H1 (cell line): ENCODE measurements at regions not wholly inside any gene's neighbourhood (a gene's known extent, or its start where the extent isn't known, plus 50 kb on each side); places are given as distances from the start of the nearest gene placed in this dataset.

Experiments used
- KDM1A ChIP-seq: fragments of 200-600, 300-600 bp; sonication (generic); IDR thresholded peaks from 2 replicates; pipeline ENCODE4 v1.7.1; 2016; ENCODE audit warnings: mild to moderate bottlenecking, low read length, borderline replicate concordance
- NRF1 ChIP-seq: IDR thresholded peaks from 2 replicates; pipeline ENCODE4 v1.6.1; 2011; ENCODE audit warnings: mild to moderate bottlenecking, low read depth, low read length, improper control_type of control experiment
- PHF8 ChIP-seq: fragments of 200-600 bp; sonication (generic); conservative IDR thresholded peaks from 2 replicates; pipeline ENCODE4 v1.7.1; 2012; ENCODE audit warnings: low read depth, mild to moderate bottlenecking, inconsistent platforms, low read length, moderate library complexity
- SUZ12 ChIP-seq: fragments of 200-600 bp; sonication (generic); IDR thresholded peaks from 2 replicates; pipeline ENCODE4 v1.6.1; 2012; ENCODE audit warnings: mild to moderate bottlenecking, inconsistent platforms, low read length, moderate library complexity, mixed read lengths
- TF ChIP-seq, protein P1 (sequence below): IDR thresholded peaks from 2 replicates; pipeline ENCODE4 v1.6.1; 2012; ENCODE audit warnings: inconsistent platforms
- TF ChIP-seq, protein P2 (sequence below): fragments of 300-600 bp; sonication (generic); IDR thresholded peaks from 2 replicates; pipeline ENCODE4 v1.7.1; 2012; ENCODE audit warnings: low read length, moderate library complexity, mild to moderate bottlenecking, inconsistent platforms; ENCODE audit not compliant: insufficient replicate concordance
- TF ChIP-seq, protein P3 (sequence below): IDR thresholded peaks from 2 replicates; pipeline ENCODE4 v1.6.1; 2011; ENCODE audit warnings: low read length, improper control_type of control experiment

DNA sequence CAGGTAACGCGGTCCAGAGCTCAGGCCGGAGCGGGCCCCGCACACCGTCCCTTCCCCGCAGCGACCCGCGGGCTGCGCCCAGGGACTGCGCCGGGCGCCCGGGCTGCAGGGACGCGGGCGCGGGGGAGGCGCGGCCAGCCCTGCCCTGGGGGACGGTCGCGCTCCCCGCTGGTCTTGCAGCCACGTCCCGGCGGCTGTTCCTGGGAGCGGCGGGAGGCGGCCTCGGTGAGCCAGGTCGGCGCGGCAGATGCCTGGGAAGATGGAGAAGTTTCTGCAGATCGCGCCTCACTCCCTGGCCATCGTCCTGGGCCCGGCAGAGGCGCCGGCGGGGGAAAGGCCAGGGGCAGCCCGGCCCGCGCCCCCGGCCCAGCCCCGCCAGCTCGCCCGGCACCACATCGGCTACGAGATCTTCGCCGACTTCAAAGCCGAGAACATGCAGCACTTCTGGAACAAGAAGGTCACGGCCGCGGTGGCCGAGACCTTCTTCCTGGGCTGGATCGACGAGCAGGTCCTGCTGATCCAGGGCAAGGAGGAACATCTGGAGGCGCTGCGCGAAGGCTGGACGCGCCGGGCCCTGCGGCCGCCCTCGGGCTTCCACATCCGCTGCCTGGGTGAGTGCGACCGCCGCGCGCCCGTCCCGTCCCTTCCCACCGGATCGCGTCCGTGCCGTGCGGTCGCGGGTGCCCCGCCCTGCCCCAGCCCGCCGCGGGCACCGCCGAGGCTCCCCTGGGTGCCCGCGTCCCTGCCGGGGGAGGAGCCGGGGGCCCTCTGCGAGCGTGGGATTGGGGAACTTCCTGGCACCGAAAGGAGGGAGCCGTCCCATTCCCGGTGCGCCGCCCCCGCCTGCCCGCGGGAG is 107.4 kb upstream of the STOX2 start (continued):
- TF ChIP-seq, protein P1, sequence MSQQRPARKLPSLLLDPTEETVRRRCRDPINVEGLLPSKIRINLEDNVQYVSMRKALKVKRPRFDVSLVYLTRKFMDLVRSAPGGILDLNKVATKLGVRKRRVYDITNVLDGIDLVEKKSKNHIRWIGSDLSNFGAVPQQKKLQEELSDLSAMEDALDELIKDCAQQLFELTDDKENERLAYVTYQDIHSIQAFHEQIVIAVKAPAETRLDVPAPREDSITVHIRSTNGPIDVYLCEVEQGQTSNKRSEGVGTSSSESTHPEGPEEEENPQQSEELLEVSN, result peak; percentile 15; the same call in 1 of the 2 replicates
- TF ChIP-seq NRF1, result no peak
- TF ChIP-seq KDM1A, result no peak
- peak; percentile 38; the same call in 1 of the 2 replicates for TF ChIP-seq PHF8
- TF ChIP-seq, protein P2, sequence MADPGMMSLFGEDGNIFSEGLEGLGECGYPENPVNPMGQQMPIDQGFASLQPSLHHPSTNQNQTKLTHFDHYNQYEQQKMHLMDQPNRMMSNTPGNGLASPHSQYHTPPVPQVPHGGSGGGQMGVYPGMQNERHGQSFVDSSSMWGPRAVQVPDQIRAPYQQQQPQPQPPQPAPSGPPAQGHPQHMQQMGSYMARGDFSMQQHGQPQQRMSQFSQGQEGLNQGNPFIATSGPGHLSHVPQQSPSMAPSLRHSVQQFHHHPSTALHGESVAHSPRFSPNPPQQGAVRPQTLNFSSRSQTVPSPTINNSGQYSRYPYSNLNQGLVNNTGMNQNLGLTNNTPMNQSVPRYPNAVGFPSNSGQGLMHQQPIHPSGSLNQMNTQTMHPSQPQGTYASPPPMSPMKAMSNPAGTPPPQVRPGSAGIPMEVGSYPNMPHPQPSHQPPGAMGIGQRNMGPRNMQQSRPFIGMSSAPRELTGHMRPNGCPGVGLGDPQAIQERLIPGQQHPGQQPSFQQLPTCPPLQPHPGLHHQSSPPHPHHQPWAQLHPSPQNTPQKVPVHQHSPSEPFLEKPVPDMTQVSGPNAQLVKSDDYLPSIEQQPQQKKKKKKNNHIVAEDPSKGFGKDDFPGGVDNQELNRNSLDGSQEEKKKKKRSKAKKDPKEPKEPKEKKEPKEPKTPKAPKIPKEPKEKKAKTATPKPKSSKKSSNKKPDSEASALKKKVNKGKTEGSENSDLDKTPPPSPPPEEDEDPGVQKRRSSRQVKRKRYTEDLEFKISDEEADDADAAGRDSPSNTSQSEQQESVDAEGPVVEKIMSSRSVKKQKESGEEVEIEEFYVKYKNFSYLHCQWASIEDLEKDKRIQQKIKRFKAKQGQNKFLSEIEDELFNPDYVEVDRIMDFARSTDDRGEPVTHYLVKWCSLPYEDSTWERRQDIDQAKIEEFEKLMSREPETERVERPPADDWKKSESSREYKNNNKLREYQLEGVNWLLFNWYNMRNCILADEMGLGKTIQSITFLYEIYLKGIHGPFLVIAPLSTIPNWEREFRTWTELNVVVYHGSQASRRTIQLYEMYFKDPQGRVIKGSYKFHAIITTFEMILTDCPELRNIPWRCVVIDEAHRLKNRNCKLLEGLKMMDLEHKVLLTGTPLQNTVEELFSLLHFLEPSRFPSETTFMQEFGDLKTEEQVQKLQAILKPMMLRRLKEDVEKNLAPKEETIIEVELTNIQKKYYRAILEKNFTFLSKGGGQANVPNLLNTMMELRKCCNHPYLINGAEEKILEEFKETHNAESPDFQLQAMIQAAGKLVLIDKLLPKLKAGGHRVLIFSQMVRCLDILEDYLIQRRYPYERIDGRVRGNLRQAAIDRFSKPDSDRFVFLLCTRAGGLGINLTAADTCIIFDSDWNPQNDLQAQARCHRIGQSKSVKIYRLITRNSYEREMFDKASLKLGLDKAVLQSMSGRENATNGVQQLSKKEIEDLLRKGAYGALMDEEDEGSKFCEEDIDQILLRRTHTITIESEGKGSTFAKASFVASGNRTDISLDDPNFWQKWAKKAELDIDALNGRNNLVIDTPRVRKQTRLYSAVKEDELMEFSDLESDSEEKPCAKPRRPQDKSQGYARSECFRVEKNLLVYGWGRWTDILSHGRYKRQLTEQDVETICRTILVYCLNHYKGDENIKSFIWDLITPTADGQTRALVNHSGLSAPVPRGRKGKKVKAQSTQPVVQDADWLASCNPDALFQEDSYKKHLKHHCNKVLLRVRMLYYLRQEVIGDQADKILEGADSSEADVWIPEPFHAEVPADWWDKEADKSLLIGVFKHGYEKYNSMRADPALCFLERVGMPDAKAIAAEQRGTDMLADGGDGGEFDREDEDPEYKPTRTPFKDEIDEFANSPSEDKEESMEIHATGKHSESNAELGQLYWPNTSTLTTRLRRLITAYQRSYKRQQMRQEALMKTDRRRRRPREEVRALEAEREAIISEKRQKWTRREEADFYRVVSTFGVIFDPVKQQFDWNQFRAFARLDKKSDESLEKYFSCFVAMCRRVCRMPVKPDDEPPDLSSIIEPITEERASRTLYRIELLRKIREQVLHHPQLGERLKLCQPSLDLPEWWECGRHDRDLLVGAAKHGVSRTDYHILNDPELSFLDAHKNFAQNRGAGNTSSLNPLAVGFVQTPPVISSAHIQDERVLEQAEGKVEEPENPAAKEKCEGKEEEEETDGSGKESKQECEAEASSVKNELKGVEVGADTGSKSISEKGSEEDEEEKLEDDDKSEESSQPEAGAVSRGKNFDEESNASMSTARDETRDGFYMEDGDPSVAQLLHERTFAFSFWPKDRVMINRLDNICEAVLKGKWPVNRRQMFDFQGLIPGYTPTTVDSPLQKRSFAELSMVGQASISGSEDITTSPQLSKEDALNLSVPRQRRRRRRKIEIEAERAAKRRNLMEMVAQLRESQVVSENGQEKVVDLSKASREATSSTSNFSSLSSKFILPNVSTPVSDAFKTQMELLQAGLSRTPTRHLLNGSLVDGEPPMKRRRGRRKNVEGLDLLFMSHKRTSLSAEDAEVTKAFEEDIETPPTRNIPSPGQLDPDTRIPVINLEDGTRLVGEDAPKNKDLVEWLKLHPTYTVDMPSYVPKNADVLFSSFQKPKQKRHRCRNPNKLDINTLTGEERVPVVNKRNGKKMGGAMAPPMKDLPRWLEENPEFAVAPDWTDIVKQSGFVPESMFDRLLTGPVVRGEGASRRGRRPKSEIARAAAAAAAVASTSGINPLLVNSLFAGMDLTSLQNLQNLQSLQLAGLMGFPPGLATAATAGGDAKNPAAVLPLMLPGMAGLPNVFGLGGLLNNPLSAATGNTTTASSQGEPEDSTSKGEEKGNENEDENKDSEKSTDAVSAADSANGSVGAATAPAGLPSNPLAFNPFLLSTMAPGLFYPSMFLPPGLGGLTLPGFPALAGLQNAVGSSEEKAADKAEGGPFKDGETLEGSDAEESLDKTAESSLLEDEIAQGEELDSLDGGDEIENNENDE, result no peak
- TF ChIP-seq SUZ12, result peak; percentile 83
- TF ChIP-seq, protein P3, sequence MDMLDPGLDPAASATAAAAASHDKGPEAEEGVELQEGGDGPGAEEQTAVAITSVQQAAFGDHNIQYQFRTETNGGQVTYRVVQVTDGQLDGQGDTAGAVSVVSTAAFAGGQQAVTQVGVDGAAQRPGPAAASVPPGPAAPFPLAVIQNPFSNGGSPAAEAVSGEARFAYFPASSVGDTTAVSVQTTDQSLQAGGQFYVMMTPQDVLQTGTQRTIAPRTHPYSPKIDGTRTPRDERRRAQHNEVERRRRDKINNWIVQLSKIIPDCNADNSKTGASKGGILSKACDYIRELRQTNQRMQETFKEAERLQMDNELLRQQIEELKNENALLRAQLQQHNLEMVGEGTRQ, result no peak
